Neuronal stem cell (in vitro differentiated cells): ENCODE measurements at regions not wholly inside any gene's neighbourhood (a gene's known extent, or its start where the extent isn't known, plus 50 kb on each side); places are given as distances from the start of the nearest gene placed in this dataset.

Experiments
- DNase-seq: peaks from one replicate; pipeline ENCODE4 v3.0.0-alpha.2; 2013; ENCODE audit warnings: low spot score
- H2AFZ ChIP-seq: one replicate; pipeline ENCODE4 v1.6.1; 2013; ENCODE audit warnings: mild to moderate bottlenecking, low read length, inconsistent platforms
- H2AK5ac ChIP-seq: 2 replicates; pipeline ENCODE4 v1.6.1; 2013; ENCODE audit warnings: low read depth, mild to moderate bottlenecking, inconsistent platforms, low read length, moderate library complexity, mixed read lengths
- H2BK120ac ChIP-seq: 2 replicates; pipeline ENCODE4 v1.6.1; 2013; ENCODE audit warnings: low read depth, mild to moderate bottlenecking, inconsistent platforms, low read length, moderate library complexity, mixed read lengths
- H2BK12ac ChIP-seq: one replicate; pipeline ENCODE4 v1.6.1; 2013; ENCODE audit warnings: low read length, inconsistent platforms
- H2BK15ac ChIP-seq: 2 replicates; pipeline ENCODE4 v1.6.1; 2013; ENCODE audit warnings: mild to moderate bottlenecking, low read length, inconsistent platforms, mixed read lengths
- H2BK5ac ChIP-seq: one replicate; pipeline ENCODE4 v1.6.1; 2013; ENCODE audit warnings: inconsistent platforms, mild to moderate bottlenecking, low read length, moderate library complexity
- H3K14ac ChIP-seq: one replicate; pipeline ENCODE4 v1.6.1; 2013; ENCODE audit warnings: low read length, inconsistent platforms
- H3K18ac ChIP-seq: 2 replicates; pipeline ENCODE4 v1.6.1; 2013; ENCODE audit warnings: low read length, inconsistent platforms
- H3K23ac ChIP-seq: 2 replicates; pipeline ENCODE4 v1.6.1; 2013; ENCODE audit warnings: low read depth, mild to moderate bottlenecking, mixed read lengths, low read length, inconsistent platforms; ENCODE audit not compliant: poor library complexity
- H3K27ac ChIP-seq: replicated peaks from 3 replicates; pipeline ENCODE4 v1.5.1; 2013; ENCODE audit warnings: low read length, inconsistent platforms
- H3K27me3 ChIP-seq, 3 experiments: 2 replicates each; pipeline ENCODE4 v1.6.1; 2013; ENCODE audit warnings: low read length in 3 of 3, mild to moderate bottlenecking in 2 of 3, inconsistent platforms in 1 of 3, low read depth in 1 of 3, mixed read lengths in 1 of 3, moderate library complexity in 1 of 3; ENCODE audit not compliant: control insufficient read depth in 3 of 3, insufficient read depth in 3 of 3
- H3K36me3 ChIP-seq, 2 donors: replicated peaks in 1 of 2; 2 replicates each; pipeline ENCODE4 v1.6.1; 2013; ENCODE audit warnings: low read length in 2 of 2; ENCODE audit not compliant: control insufficient read depth in 2 of 2, insufficient read depth in 2 of 2
- H3K4ac ChIP-seq: 2 replicates; pipeline ENCODE4 v1.6.1; 2013; ENCODE audit warnings: inconsistent platforms, mild to moderate bottlenecking, low read length, moderate library complexity
- H3K4me1 ChIP-seq, 2 donors: 1 replicate in 1 of 2; 2 replicates in 1 of 2; pipeline ENCODE4 v1.6.1; 2013; ENCODE audit warnings: low read length in 2 of 2, low read depth in 1 of 2; ENCODE audit not compliant: control insufficient read depth in 2 of 2, insufficient read depth in 1 of 2
- H3K4me2 ChIP-seq: one replicate; pipeline ENCODE4 v1.6.1; 2013; ENCODE audit warnings: mild to moderate bottlenecking, low read length, inconsistent platforms; ENCODE audit not compliant: insufficient read depth, poor library complexity, severe bottlenecking
- H3K4me3 ChIP-seq, 2 donors: 2 replicates each; pipeline ENCODE4 v1.5.1; 2013; ENCODE audit warnings: low read length in 2 of 2, mild to moderate bottlenecking in 2 of 2, inconsistent platforms in 1 of 2, moderate library complexity in 1 of 2
- H3K79me1 ChIP-seq: one replicate; pipeline ENCODE4 v1.6.1; 2013; ENCODE audit warnings: low read depth, mild to moderate bottlenecking, inconsistent platforms, low read length, moderate library complexity
- H3K9ac ChIP-seq: one replicate; pipeline ENCODE4 v1.6.1; 2013; ENCODE audit warnings: mild to moderate bottlenecking, low read depth, low read length, inconsistent platforms; ENCODE audit not compliant: poor library complexity
- H3K9me3 ChIP-seq, 2 donors: replicated peaks in 1 of 2; 2 replicates each; pipeline versions ENCODE3 to v1.6.1; 2013; ENCODE audit warnings: low read length in 2 of 2, mild to moderate bottlenecking in 2 of 2, inconsistent platforms in 1 of 2, low read depth in 1 of 2, mixed read lengths in 1 of 2, moderate library complexity in 1 of 2; ENCODE audit not compliant: control insufficient read depth in 2 of 2, insufficient read depth in 1 of 2
- H4K8ac ChIP-seq: one replicate; pipeline ENCODE4 v1.6.1; 2013; ENCODE audit warnings: low read depth, mild to moderate bottlenecking, inconsistent platforms, low read length, moderate library complexity
- H4K91ac ChIP-seq: one replicate; pipeline ENCODE4 v1.6.1; 2013; ENCODE audit warnings: low read length, low read depth, mild to moderate bottlenecking, inconsistent platforms; ENCODE audit not compliant: poor library complexity
- WGBS, 2 donors: extraction: QIAGEN DNeasy Blood & Tissue Kit; methylation state at CpG; one replicate each; pipeline ENCODE4 v1.1.7; 2013; ENCODE audit warnings: missing lambda C conversion rate in 2 of 2, mixed read lengths in 1 of 2; ENCODE audit not compliant: insufficient read length in 2 of 2, insufficient replicate concordance in 1 of 2; ENCODE audit errors: extremely low coverage in 2 of 2; 5-methylcytosine and 5-hydroxymethylcytosine counted together

- DNase-seq, result no peak
- WGBS, 2 donors, result 100% methylated on average over 1 of the region's 2 CpGs; no CpG with 5 or more reads in 1 of the 2 donors
These were observed 51.7 kb upstream of the RTL1 start for GRCh38 chr14:100955201-100955600.

GRCh38 chr14:100962494-100962893 is 59.0 kb upstream of the RTL1 start:
- H3K4ac ChIP-seq, result no peak overlapping the region
- no peaks in the 10 kb centered on the region for H3K27me3 ChIP-seq

More at GRCh38 chr14:100955201-100955600, 51.7 kb upstream of the RTL1 start:
- no peak overlapping the region for H3K4me2 ChIP-seq
- no peak overlapping the region for H3K27ac ChIP-seq
- H4K91ac ChIP-seq, result no peak overlapping the region
- no peak overlapping the region for H2BK5ac ChIP-seq
- H3K4ac ChIP-seq, result no peak overlapping the region
- H2BK120ac ChIP-seq, result no peak overlapping the region
- H3K9me3 ChIP-seq, result no peaks in the 10 kb centered on the region
- H3K9ac ChIP-seq, result no peak overlapping the region
- H3K4me1 ChIP-seq, result no peaks in the 10 kb centered on the region
- H2AFZ ChIP-seq, result no peak overlapping the region
- no peak overlapping the region for H3K18ac ChIP-seq
- no peaks in the 10 kb centered on the region for H3K36me3 ChIP-seq
- no peak overlapping the region for H4K8ac ChIP-seq
- H2BK12ac ChIP-seq, result no peak overlapping the region
- H3K23ac ChIP-seq, result no peak overlapping the region
- no peak overlapping the region for H3K14ac ChIP-seq
- no peaks in the 10 kb centered on the region for H3K27me3 ChIP-seq
- no peak overlapping the region for H2AK5ac ChIP-seq
- no peak overlapping the region for H3K4me3 ChIP-seq
- no peak overlapping the region for H2BK15ac ChIP-seq
- H3K79me1 ChIP-seq, result no peaks in the 10 kb centered on the region

GRCh38 chr14:100965296-100965695 is 61.8 kb upstream of the RTL1 start:
- no peak overlapping the region for H2AFZ ChIP-seq
- H3K27ac ChIP-seq, result no peak overlapping the region
- no peak overlapping the region for H4K8ac ChIP-seq
- no peaks in the 10 kb centered on the region for H3K36me3 ChIP-seq
- H3K79me1 ChIP-seq, result no peaks in the 10 kb centered on the region
- H3K4me1 ChIP-seq, result no peaks in the 10 kb centered on the region
- no peak overlapping the region for H3K18ac ChIP-seq
- no peak overlapping the region for H2AK5ac ChIP-seq
- H4K91ac ChIP-seq, result no peak overlapping the region
- no peak overlapping the region for H3K4me2 ChIP-seq
- no peak overlapping the region for H2BK12ac ChIP-seq
- H3K27me3 ChIP-seq, result no peaks in the 10 kb centered on the region
- H3K9me3 ChIP-seq, result no peaks in the 10 kb centered on the region
- no peak overlapping the region for H3K9ac ChIP-seq
- no peak for DNase-seq
- H2BK120ac ChIP-seq, result no peak overlapping the region
- no CpG with 5 or more reads among the region's 8 CpGs for WGBS, 2 donors
- H2BK5ac ChIP-seq, result no peak overlapping the region
- no peak overlapping the region for H3K4ac ChIP-seq
- H3K23ac ChIP-seq, result no peak overlapping the region
- no peak overlapping the region for H2BK15ac ChIP-seq
- H3K14ac ChIP-seq, result no peak overlapping the region
- H3K4me3 ChIP-seq, result no peak overlapping the region

More at GRCh38 chr14:100962494-100962893, 59.0 kb upstream of the RTL1 start:
- no peak overlapping the region for H3K4me2 ChIP-seq
- H2BK15ac ChIP-seq, result no peak overlapping the region
- no peaks in the 10 kb centered on the region for H3K79me1 ChIP-seq
- no peak overlapping the region for H3K23ac ChIP-seq
- H4K91ac ChIP-seq, result no peak overlapping the region
- no peak overlapping the region for H3K18ac ChIP-seq
- no peak overlapping the region for H3K4me3 ChIP-seq
- no peak overlapping the region for H4K8ac ChIP-seq
- no CpG with 5 or more reads among the region's 1 CpG for WGBS, 2 donors
- DNase-seq, result no peak
- H3K27ac ChIP-seq, result no peak overlapping the region
- no peak overlapping the region for H3K14ac ChIP-seq
- no peak overlapping the region for H2BK12ac ChIP-seq
- no peak overlapping the region for H2AK5ac ChIP-seq
- no peaks in the 10 kb centered on the region for H3K36me3 ChIP-seq
- no peak overlapping the region for H3K9ac ChIP-seq
- H2BK120ac ChIP-seq, result no peak overlapping the region
- H3K4me1 ChIP-seq, result no peaks in the 10 kb centered on the region
- no peak overlapping the region for H2BK5ac ChIP-seq
- no peak overlapping the region for H2AFZ ChIP-seq
- no peaks in the 10 kb centered on the region for H3K9me3 ChIP-seq

GRCh38 chr14:100967178-100967577 is 63.7 kb upstream of the RTL1 start:
- Histone ChIP-seq H3K79me1 (no peaks in the 10 kb centered on the region), H3K14ac (no peak overlapping the region), H3K18ac (no peak overlapping the region), H3K9ac (no peak overlapping the region), H3K4me2 (no peak overlapping the region), H2BK15ac (no peak overlapping the region), H3K4me1 (no peaks in the 10 kb centered on the region), H2BK12ac (no peak overlapping the region), H2AFZ (no peak overlapping the region), H3K27ac (no peak overlapping the region), H3K27me3 (no peaks in the 10 kb centered on the region), H3K9me3 (no peaks in the 10 kb centered on the region), H3K4me3 (no peak overlapping the region), H4K91ac (no peak overlapping the region), H4K8ac (no peak overlapping the region), H2BK5ac (no peak overlapping the region), H3K4ac (no peak overlapping the region), H3K36me3 (no peaks in the 10 kb centered on the region), H2BK120ac (no peak overlapping the region), H2AK5ac (no peak overlapping the region), H3K23ac (no peak overlapping the region)
- WGBS, 2 donors, result no CpG with 5 or more reads among the region's 3 CpGs
- DNase-seq, result no peak
